ENCODE measurements at regions not wholly inside any gene's neighbourhood (a gene's known extent, or its start where the extent isn't known, plus 50 kb on each side); places are given as distances from the start of the nearest gene placed in this dataset.

DNA sequence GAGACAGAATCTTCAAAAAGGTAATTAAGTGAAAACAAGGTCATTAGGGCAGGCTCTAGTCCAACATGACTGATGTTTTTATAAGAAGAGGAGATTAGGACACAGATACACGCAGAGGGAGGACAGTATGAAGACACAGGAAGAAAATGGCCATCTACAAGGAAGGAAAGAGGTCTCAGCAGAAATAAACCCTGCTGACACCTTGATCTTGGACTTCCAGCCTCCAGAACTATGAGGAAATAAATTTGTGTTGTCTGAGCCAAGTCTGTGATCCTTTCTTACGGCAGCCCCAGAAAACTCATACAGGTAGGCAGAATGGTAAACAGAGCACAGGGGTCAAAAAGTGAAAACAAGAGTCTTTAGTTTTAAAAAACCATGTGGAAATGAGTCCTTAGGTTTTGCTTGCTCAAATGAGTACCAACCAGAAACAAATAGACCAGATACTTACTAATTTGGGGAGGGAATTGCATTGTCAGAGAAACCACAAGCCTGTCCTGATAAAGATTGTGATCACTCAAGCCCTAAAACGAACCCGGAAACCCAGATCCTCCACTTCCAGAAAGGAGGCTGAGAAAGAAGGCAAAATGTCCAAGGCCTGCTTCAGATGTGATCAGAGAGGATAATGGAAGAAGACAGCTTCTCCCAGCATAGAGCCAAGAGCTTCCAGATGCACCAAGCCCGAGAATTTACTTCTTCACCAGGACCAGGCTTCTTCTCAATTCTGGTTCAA is 93.9 kb downstream of the DUSP6 start:
- 93% methylated on average over 5 of the region's 5 CpGs for WGBS
- no peaks in the 10 kb centered on the region for H3K27me3 ChIP-seq (ENCODE audit: control insufficient read depth in 1 of 2, insufficient read depth in 1 of 2, low read length in 2 of 2)
- no peak overlapping the region for H3K23ac ChIP-seq (ENCODE audit: low read length in 2 of 2)
- H2BK12ac ChIP-seq (ENCODE audit: low read length in 2 of 2): no peak overlapping the region
- H2BK15ac ChIP-seq (ENCODE audit: low read depth, poor library complexity, severe bottlenecking): no peak overlapping the region
- no peak overlapping the region for H3K4ac ChIP-seq (ENCODE audit: low read depth in 1 of 2, low read length in 2 of 2)
- no peak for DNase-seq
- no peak overlapping the region for H3K14ac ChIP-seq (ENCODE audit: low read length in 2 of 2)
- H3K4me1 ChIP-seq (ENCODE audit: control insufficient read depth, insufficient read depth, low read depth, low read length): no peaks in the 10 kb centered on the region
- no peak overlapping the region for H2BK5ac ChIP-seq (ENCODE audit: low read depth, low read length, poor library complexity, severe bottlenecking)
- H4K8ac ChIP-seq (ENCODE audit: low read length): no peak overlapping the region
- no peak overlapping the region for H3K4me3 ChIP-seq (ENCODE audit: insufficient read depth in 1 of 2, low read depth in 1 of 2, low read length in 2 of 2)
- H2BK120ac ChIP-seq (ENCODE audit: low read depth, low read length): no peak overlapping the region
- H4K91ac ChIP-seq (ENCODE audit: low read length): no peak overlapping the region
- H2AFZ ChIP-seq (ENCODE audit: low read depth, low read length): no peak overlapping the region
- no peaks in the 10 kb centered on the region for H3K79me1 ChIP-seq (replicated peaks; ENCODE audit: low read length, poor library complexity, severe bottlenecking)
- H3K18ac ChIP-seq (ENCODE audit: low read depth in 1 of 2, low read length in 2 of 2): no peak overlapping the region
- no peaks in the 10 kb centered on the region for H3K36me3 ChIP-seq (ENCODE audit: control insufficient read depth in 1 of 2, insufficient read depth in 2 of 2, low read depth in 1 of 2, low read length in 2 of 2)
- no peak overlapping the region for H3K4me2 ChIP-seq (ENCODE audit: low read length, poor library complexity, severe bottlenecking)
- H2AK5ac ChIP-seq (ENCODE audit: low read length, severe bottlenecking): no peak overlapping the region
- H3K27ac ChIP-seq (ENCODE audit: low read length, poor library complexity, severe bottlenecking): no peak overlapping the region
- H3K9me3 ChIP-seq (ENCODE audit: control insufficient read depth, low read length): peaks cover 7% of the 10 kb centered on the region
- H3K9ac ChIP-seq (ENCODE audit: low read length): no peak overlapping the region

DNA sequence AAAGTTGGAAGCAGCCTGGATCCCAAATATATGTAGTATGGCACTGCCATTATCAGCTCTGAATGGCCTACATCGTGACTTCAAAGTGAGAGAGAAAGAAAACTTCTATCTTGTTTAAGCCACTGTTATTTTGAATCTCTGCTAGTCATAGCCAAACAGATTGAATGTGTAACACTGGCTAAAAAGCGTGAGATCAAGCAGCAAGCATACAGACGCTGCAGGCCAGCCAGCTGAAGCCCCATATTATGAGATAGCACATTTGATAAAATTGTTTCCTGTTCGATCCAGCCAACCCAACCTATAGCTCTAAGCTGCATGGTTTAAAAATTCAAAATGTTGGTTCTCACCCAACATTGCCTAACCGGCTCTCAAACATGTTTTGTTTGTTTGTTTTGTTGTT is 95.0 kb downstream of the DUSP6 start:
- H2AK5ac ChIP-seq (ENCODE audit: low read length, severe bottlenecking): no peak overlapping the region
- no peak overlapping the region for H2BK12ac ChIP-seq (ENCODE audit: low read length in 2 of 2)
- no peak overlapping the region for H2BK120ac ChIP-seq (ENCODE audit: low read depth, low read length)
- no peak overlapping the region for H2BK5ac ChIP-seq (ENCODE audit: low read depth, low read length, poor library complexity, severe bottlenecking)
- H3K23ac ChIP-seq (ENCODE audit: low read length in 2 of 2): no peak overlapping the region
- no peak overlapping the region for H3K18ac ChIP-seq (ENCODE audit: low read depth in 1 of 2, low read length in 2 of 2)
- no peak overlapping the region for H4K91ac ChIP-seq (ENCODE audit: low read length)
- H3K9ac ChIP-seq (ENCODE audit: low read length): no peak overlapping the region
- H3K4me3 ChIP-seq (ENCODE audit: insufficient read depth in 1 of 2, low read depth in 1 of 2, low read length in 2 of 2): no peak overlapping the region
- H3K27me3 ChIP-seq (ENCODE audit: control insufficient read depth in 1 of 2, insufficient read depth in 1 of 2, low read length in 2 of 2): no peaks in the 10 kb centered on the region
- no peak overlapping the region for H2AFZ ChIP-seq (ENCODE audit: low read depth, low read length)
- 92% methylated on average over 2 of the region's 5 CpGs for WGBS
- H3K14ac ChIP-seq (ENCODE audit: low read length in 2 of 2): no peak overlapping the region
- H3K4ac ChIP-seq (ENCODE audit: low read depth in 1 of 2, low read length in 2 of 2): no peak overlapping the region
- no peak overlapping the region for H2BK15ac ChIP-seq (ENCODE audit: low read depth, poor library complexity, severe bottlenecking)
- no peak overlapping the region for H4K8ac ChIP-seq (ENCODE audit: low read length)
- H3K79me1 ChIP-seq (replicated peaks; ENCODE audit: low read length, poor library complexity, severe bottlenecking): no peaks in the 10 kb centered on the region
- no peaks in the 10 kb centered on the region for H3K4me1 ChIP-seq (ENCODE audit: control insufficient read depth, insufficient read depth, low read depth, low read length)
- peaks cover 7% of the 10 kb centered on the region for H3K9me3 ChIP-seq (ENCODE audit: control insufficient read depth, low read length)
- no peak overlapping the region for H3K4me2 ChIP-seq (ENCODE audit: low read length, poor library complexity, severe bottlenecking)
- DNase-seq: no peak
- H3K27ac ChIP-seq (ENCODE audit: low read length, poor library complexity, severe bottlenecking): no peak overlapping the region
- H3K36me3 ChIP-seq (ENCODE audit: control insufficient read depth in 1 of 2, insufficient read depth in 2 of 2, low read depth in 1 of 2, low read length in 2 of 2): no peaks in the 10 kb centered on the region

DNA sequence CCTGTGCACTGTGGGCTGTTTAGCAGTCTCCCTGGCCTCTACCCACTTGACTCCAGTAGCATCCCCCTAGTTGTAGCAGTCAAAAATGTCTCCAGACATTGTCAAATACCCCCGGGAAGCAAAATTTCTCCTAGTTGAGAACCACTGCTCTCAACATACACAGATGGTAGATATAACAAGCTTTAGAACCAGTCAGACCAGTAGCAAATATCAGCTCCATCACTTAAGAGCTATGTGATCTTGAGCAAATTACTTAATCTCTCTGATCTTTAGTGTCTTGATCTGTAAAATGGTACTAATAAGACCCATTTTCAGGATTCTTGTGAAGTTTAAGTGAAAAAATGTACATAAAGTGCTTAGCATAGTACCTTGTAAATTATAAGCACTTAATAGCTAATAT is 96.2 kb downstream of the DUSP6 start:
- H2AFZ ChIP-seq (ENCODE audit: low read depth, low read length): no peak overlapping the region
- no peak overlapping the region for H3K14ac ChIP-seq (ENCODE audit: low read length in 2 of 2)
- H3K4me2 ChIP-seq (ENCODE audit: low read length, poor library complexity, severe bottlenecking): no peak overlapping the region
- WGBS: 100% methylated on average over 1 of the region's 1 CpG
- no peaks in the 10 kb centered on the region for H3K4me1 ChIP-seq (ENCODE audit: control insufficient read depth, insufficient read depth, low read depth, low read length)
- no peak overlapping the region for H2BK12ac ChIP-seq (ENCODE audit: low read length in 2 of 2)
- H4K91ac ChIP-seq (ENCODE audit: low read length): no peak overlapping the region
- H3K4me3 ChIP-seq (ENCODE audit: insufficient read depth in 1 of 2, low read depth in 1 of 2, low read length in 2 of 2): no peak overlapping the region
- no peak overlapping the region for H3K4ac ChIP-seq (ENCODE audit: low read depth in 1 of 2, low read length in 2 of 2)
- H3K27me3 ChIP-seq (ENCODE audit: control insufficient read depth in 1 of 2, insufficient read depth in 1 of 2, low read length in 2 of 2): no peaks in the 10 kb centered on the region
- H2BK5ac ChIP-seq (ENCODE audit: low read depth, low read length, poor library complexity, severe bottlenecking): no peak overlapping the region
- peaks cover 7% of the 10 kb centered on the region for H3K9me3 ChIP-seq (ENCODE audit: control insufficient read depth, low read length)
- H3K23ac ChIP-seq (ENCODE audit: low read length in 2 of 2): no peak overlapping the region
- no peak overlapping the region for H2BK120ac ChIP-seq (ENCODE audit: low read depth, low read length)
- no peak overlapping the region for H3K9ac ChIP-seq (ENCODE audit: low read length)
- no peak for DNase-seq
- no peaks in the 10 kb centered on the region for H3K36me3 ChIP-seq (ENCODE audit: control insufficient read depth in 1 of 2, insufficient read depth in 2 of 2, low read depth in 1 of 2, low read length in 2 of 2)
- H2BK15ac ChIP-seq (ENCODE audit: low read depth, poor library complexity, severe bottlenecking): no peak overlapping the region
- no peak overlapping the region for H4K8ac ChIP-seq (ENCODE audit: low read length)
- no peak overlapping the region for H2AK5ac ChIP-seq (ENCODE audit: low read length, severe bottlenecking)
- no peaks in the 10 kb centered on the region for H3K79me1 ChIP-seq (replicated peaks; ENCODE audit: low read length, poor library complexity, severe bottlenecking)
- H3K18ac ChIP-seq (ENCODE audit: low read depth in 1 of 2, low read length in 2 of 2): no peak overlapping the region
- H3K27ac ChIP-seq (ENCODE audit: low read length, poor library complexity, severe bottlenecking): no peak overlapping the region

DNA sequence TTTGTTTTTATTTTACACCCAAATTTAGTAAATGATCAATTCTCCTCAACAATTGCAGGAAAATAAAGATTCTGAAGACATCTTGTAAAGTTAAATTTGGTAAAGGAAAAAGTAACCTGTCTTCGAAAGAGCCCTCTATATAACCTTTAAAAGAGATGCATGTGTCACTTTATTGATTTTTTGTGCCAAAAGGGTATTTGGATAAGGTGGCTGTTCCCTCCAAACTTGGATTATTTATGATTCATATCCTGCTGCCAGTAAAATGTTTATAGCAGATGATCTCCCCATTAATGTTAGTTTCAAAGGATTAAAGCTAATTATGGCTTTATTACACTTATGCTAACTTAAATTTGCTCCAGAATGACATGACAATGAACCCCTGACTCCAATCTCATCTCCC is 98.8 kb downstream of the DUSP6 start:
- no peak overlapping the region for H2BK12ac ChIP-seq (ENCODE audit: low read length in 2 of 2)
- H3K4me1 ChIP-seq (ENCODE audit: control insufficient read depth, insufficient read depth, low read depth, low read length): no peaks in the 10 kb centered on the region
- no peaks in the 10 kb centered on the region for H3K27me3 ChIP-seq (ENCODE audit: control insufficient read depth in 1 of 2, insufficient read depth in 1 of 2, low read length in 2 of 2)
- no peaks in the 10 kb centered on the region for H3K79me1 ChIP-seq (replicated peaks; ENCODE audit: low read length, poor library complexity, severe bottlenecking)
- H3K18ac ChIP-seq (ENCODE audit: low read depth in 1 of 2, low read length in 2 of 2): no peak overlapping the region
- H3K9ac ChIP-seq (ENCODE audit: low read length): no peak overlapping the region
- no peak for DNase-seq
- no peaks in the 10 kb centered on the region for H3K36me3 ChIP-seq (ENCODE audit: control insufficient read depth in 1 of 2, insufficient read depth in 2 of 2, low read depth in 1 of 2, low read length in 2 of 2)
- no peak overlapping the region for H3K4me2 ChIP-seq (ENCODE audit: low read length, poor library complexity, severe bottlenecking)
- H2AK5ac ChIP-seq (ENCODE audit: low read length, severe bottlenecking): no peak overlapping the region
- no peak overlapping the region for H4K8ac ChIP-seq (ENCODE audit: low read length)
- no CpG with 5 or more reads among the region's 1 CpG for WGBS
- no peak overlapping the region for H3K23ac ChIP-seq (ENCODE audit: low read length in 2 of 2)
- H3K4me3 ChIP-seq (ENCODE audit: insufficient read depth in 1 of 2, low read depth in 1 of 2, low read length in 2 of 2): no peak overlapping the region
- no peak overlapping the region for H4K91ac ChIP-seq (ENCODE audit: low read length)
- H2AFZ ChIP-seq (ENCODE audit: low read depth, low read length): no peak overlapping the region
- H3K14ac ChIP-seq (ENCODE audit: low read length in 2 of 2): no peak overlapping the region
- H2BK5ac ChIP-seq (ENCODE audit: low read depth, low read length, poor library complexity, severe bottlenecking): no peak overlapping the region
- H2BK120ac ChIP-seq (ENCODE audit: low read depth, low read length): no peak overlapping the region
- peaks cover 7% of the 10 kb centered on the region for H3K9me3 ChIP-seq (ENCODE audit: control insufficient read depth, low read length)
- no peak overlapping the region for H3K27ac ChIP-seq (ENCODE audit: low read length, poor library complexity, severe bottlenecking)
- H3K4ac ChIP-seq (ENCODE audit: low read depth in 1 of 2, low read length in 2 of 2): no peak overlapping the region
- H2BK15ac ChIP-seq (ENCODE audit: low read depth, poor library complexity, severe bottlenecking): no peak overlapping the region
